Endodermal cell (in vitro differentiated cells): ENCODE measurements at regions not wholly inside any gene's neighbourhood (a gene's known extent, or its start where the extent isn't known, plus 50 kb on each side); places are given as distances from the start of the nearest gene placed in this dataset.
A peak's percentile ranks its signal among the peaks of the same experiment; 100 is the strongest.

Source experiments
- DNase-seq: peaks from one replicate; pipeline ENCODE4 v3.0.0-alpha.2; 2017
- H3K27ac ChIP-seq: 2 replicates; pipeline ENCODE4 v1.5.1; 2013; ENCODE audit warnings: mild to moderate bottlenecking, low read depth, low read length, moderate library complexity
- H3K27me3 ChIP-seq: 2 replicates; pipeline ENCODE4 v1.6.1; 2013; ENCODE audit warnings: mild to moderate bottlenecking, low read length, moderate library complexity; ENCODE audit not compliant: insufficient read depth, control insufficient read depth, poor library complexity, severe bottlenecking
- H3K36me3 ChIP-seq: 2 replicates; pipeline ENCODE4 v1.7.0; 2013; ENCODE audit warnings: mild to moderate bottlenecking, low read length, moderate library complexity; ENCODE audit not compliant: control insufficient read depth, insufficient read depth
- H3K4me1 ChIP-seq: one replicate; pipeline ENCODE4 v1.7.0; 2013; ENCODE audit warnings: low read length; ENCODE audit not compliant: control insufficient read depth, insufficient read depth
- H3K4me3 ChIP-seq: 2 replicates; pipeline ENCODE4 v1.5.1; 2013; ENCODE audit warnings: mild to moderate bottlenecking, low read length, moderate library complexity
- H3K9ac ChIP-seq: 2 replicates; pipeline ENCODE4 v1.6.1; 2013; ENCODE audit warnings: mild to moderate bottlenecking, low read length, moderate library complexity; ENCODE audit not compliant: poor library complexity, severe bottlenecking; ENCODE audit errors: extremely low read depth
- H3K9me3 ChIP-seq: 2 replicates; pipeline ENCODE4 v1.6.1; 2013; ENCODE audit warnings: mild to moderate bottlenecking, low read length, moderate library complexity; ENCODE audit not compliant: control insufficient read depth
- H3K27ac Mint-ChIP-seq: 2 replicates; pipeline ENCODE4 v1.8.0; 2020; ENCODE audit warnings: mixed read lengths
- H3K27me3 Mint-ChIP-seq: 2 replicates; pipeline ENCODE4 v1.8.0; 2021; ENCODE audit warnings: mild to moderate bottlenecking, mixed read lengths; ENCODE audit not compliant: insufficient read depth
- H3K36me3 Mint-ChIP-seq: 2 replicates; pipeline ENCODE4 v1.8.0; 2020; ENCODE audit warnings: low read depth, mixed read lengths
- H3K4me1 Mint-ChIP-seq: 2 replicates; pipeline ENCODE4 v1.8.0; 2020; ENCODE audit warnings: mixed read lengths
- H3K4me3 Mint-ChIP-seq: 2 replicates; pipeline ENCODE4 v1.8.0; 2020; ENCODE audit warnings: mild to moderate bottlenecking, moderate library complexity, mixed read lengths
- H3K9me3 Mint-ChIP-seq: 2 replicates; pipeline ENCODE4 v1.8.0; 2020; ENCODE audit warnings: mild to moderate bottlenecking, mixed read lengths
- WGBS, 2 experiments: methylation state at CpG; one replicate each; pipeline versions ENCODE4 v1.1.5 to v1.1.7; 2013; ENCODE audit warnings: missing lambda C conversion rate in 2 of 2, mixed read lengths in 1 of 2; ENCODE audit not compliant: insufficient coverage in 1 of 2, insufficient read length in 1 of 2; 5-methylcytosine and 5-hydroxymethylcytosine counted together
- TF ChIP-seq, protein P1 (sequence below): fragments of 200-600 bp; sonication (generic); conservative IDR thresholded peaks from 2 replicates; pipeline ENCODE4 v1.5.0; 2021; ENCODE audit warnings: antibody characterized with exemption, mild to moderate bottlenecking

- H3K4me3 Mint-ChIP-seq: no peak overlapping the region
- H3K27ac Mint-ChIP-seq: no peak overlapping the region
- Histone ChIP-seq H3K27ac (no peak overlapping the region), H3K4me3 (no peak overlapping the region), H3K9ac (no peak overlapping the region), H3K27me3 (no peaks in the 10 kb centered on the region), H3K9me3 (no peaks in the 10 kb centered on the region), H3K36me3 (no peaks in the 10 kb centered on the region), H3K4me1 (no peaks in the 10 kb centered on the region)
- TF ChIP-seq, protein P1, sequence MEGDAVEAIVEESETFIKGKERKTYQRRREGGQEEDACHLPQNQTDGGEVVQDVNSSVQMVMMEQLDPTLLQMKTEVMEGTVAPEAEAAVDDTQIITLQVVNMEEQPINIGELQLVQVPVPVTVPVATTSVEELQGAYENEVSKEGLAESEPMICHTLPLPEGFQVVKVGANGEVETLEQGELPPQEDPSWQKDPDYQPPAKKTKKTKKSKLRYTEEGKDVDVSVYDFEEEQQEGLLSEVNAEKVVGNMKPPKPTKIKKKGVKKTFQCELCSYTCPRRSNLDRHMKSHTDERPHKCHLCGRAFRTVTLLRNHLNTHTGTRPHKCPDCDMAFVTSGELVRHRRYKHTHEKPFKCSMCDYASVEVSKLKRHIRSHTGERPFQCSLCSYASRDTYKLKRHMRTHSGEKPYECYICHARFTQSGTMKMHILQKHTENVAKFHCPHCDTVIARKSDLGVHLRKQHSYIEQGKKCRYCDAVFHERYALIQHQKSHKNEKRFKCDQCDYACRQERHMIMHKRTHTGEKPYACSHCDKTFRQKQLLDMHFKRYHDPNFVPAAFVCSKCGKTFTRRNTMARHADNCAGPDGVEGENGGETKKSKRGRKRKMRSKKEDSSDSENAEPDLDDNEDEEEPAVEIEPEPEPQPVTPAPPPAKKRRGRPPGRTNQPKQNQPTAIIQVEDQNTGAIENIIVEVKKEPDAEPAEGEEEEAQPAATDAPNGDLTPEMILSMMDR: peak; percentile 23
- peak; percentile 78 for DNase-seq
- H3K4me1 Mint-ChIP-seq: peaks cover 8% of the 10 kb centered on the region
- H3K9me3 Mint-ChIP-seq: no peaks in the 10 kb centered on the region
- H3K36me3 Mint-ChIP-seq: no peaks in the 10 kb centered on the region
- H3K27me3 Mint-ChIP-seq: no peaks in the 10 kb centered on the region
Measured at GRCh38 chr5:89844548-89844947, 565.0 kb downstream of the CETN3 start.

GRCh38 chr5:89842531-89842930 lies 567.0 kb downstream of the CETN3 start:
- Mint-ChIP-seq H3K9me3 (no peaks in the 10 kb centered on the region), H3K4me1 (peaks cover 8% of the 10 kb centered on the region), H3K4me3 (no peak overlapping the region), H3K27me3 (no peaks in the 10 kb centered on the region), H3K36me3 (no peaks in the 10 kb centered on the region), H3K27ac (no peak overlapping the region)
- no peaks in the 10 kb centered on the region for H3K36me3 ChIP-seq
- H3K9ac ChIP-seq: no peak overlapping the region
- no peaks in the 10 kb centered on the region for H3K27me3 ChIP-seq
- no peaks in the 10 kb centered on the region for H3K4me1 ChIP-seq
- no peak overlapping the region for H3K27ac ChIP-seq
- WGBS, 2 experiments: 88% methylated on average over 1 of the region's 1 CpG; no CpG with 5 or more reads in 1 of the 2 experiments
- H3K4me3 ChIP-seq: no peak overlapping the region
- DNase-seq: no peak
- H3K9me3 ChIP-seq: no peaks in the 10 kb centered on the region
- TF ChIP-seq, protein P1: no peak

DNA sequence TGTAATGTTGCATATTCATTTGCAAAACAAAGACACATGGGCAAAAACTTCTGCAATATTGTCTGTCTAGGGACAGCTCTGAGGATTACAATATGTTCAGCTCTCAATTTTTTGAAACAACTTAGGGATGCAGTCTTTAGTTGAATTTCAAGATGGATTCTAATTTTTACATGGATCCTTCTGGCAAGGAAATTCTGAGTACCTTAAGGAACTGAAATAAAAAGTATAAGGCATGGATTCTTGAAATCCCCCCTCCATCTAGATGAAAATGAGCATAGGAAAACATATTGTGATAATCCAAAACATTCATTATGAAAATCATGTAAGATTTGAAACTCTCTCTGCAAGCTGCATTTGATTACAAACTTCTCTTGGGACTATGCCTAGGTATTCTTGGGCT lies 568.6 kb downstream of the CETN3 start:
- Mint-ChIP-seq H3K4me1 (peaks cover 8% of the 10 kb centered on the region), H3K9me3 (no peaks in the 10 kb centered on the region), H3K36me3 (no peaks in the 10 kb centered on the region), H3K27me3 (no peaks in the 10 kb centered on the region), H3K27ac (no peak overlapping the region), H3K4me3 (no peak overlapping the region)
- H3K36me3 ChIP-seq: no peaks in the 10 kb centered on the region
- no peak overlapping the region for H3K9ac ChIP-seq
- no peaks in the 10 kb centered on the region for H3K4me1 ChIP-seq
- no peak overlapping the region for H3K4me3 ChIP-seq
- no peak overlapping the region for H3K27ac ChIP-seq
- H3K27me3 ChIP-seq: no peaks in the 10 kb centered on the region
- no peaks in the 10 kb centered on the region for H3K9me3 ChIP-seq
- TF ChIP-seq, protein P1: no peak
- DNase-seq: no peak
